B cell (primary cell): ENCODE measurements at regions not wholly inside any gene's neighbourhood (a gene's known extent, or its start where the extent isn't known, plus 50 kb on each side); places are given as distances from the start of the nearest gene placed in this dataset.
"Not testable (repeated sequence)": the region's sequence is repeated elsewhere in the genome, so short reads cannot be mapped to it uniquely, and the experiment has no call there.

Source experiments
- ATAC-seq: fragments of 200-7000 bp; cut with Tn5 transposase; one replicate; pipeline ENCODE4 v1.10.0; 2021; ENCODE audit warnings: low read depth, mild to moderate bottlenecking, moderate number of reproducible peaks, moderate library complexity
- CTCF ChIA-PET: fragments of 350-600 bp; sonication (Branson Sonifier 250); formaldehyde crosslinking; loops from one replicate; lab custom pipeline; 2021; ENCODE audit warnings: antibody characterized with exemption, inconsistent platforms; lab: Charles Lee
- POLR2A ChIA-PET: fragments of 350-600 bp; sonication (Branson Sonifier 250); formaldehyde crosslinking; loops from one replicate; lab custom pipeline; 2021; ENCODE audit warnings: antibody characterized with exemption; lab: Charles Lee
- DNase-seq: peaks from one replicate; pipeline ENCODE4 v3.0.0; 2013
- H2AFZ ChIP-seq: 2 replicates; pipeline ENCODE4 v1.6.1; 2012; ENCODE audit warnings: mild to moderate bottlenecking, low read depth, low read length; ENCODE audit not compliant: insufficient read depth, poor library complexity, severe bottlenecking
- H3K27ac ChIP-seq, 2 donors: 1 replicate in 1 of 2; 2 replicates in 1 of 2; pipeline ENCODE4 v1.5.1; 2012 to 2013; ENCODE audit warnings: low read length in 2 of 2, mild to moderate bottlenecking in 2 of 2, moderate library complexity in 1 of 2
- H3K27me3 ChIP-seq, 4 experiments: fragments of 200-600 bp in 1 of 4; sonication (generic) in 1 of 4; replicated peaks in 1 of 4; 1 replicate in 2 of 4; 2 replicates in 2 of 4; pipeline versions ENCODE4 v1.6.1 to v1.7.0; 2013 to 2016; ENCODE audit warnings: low read length in 3 of 4, mild to moderate bottlenecking in 2 of 4, mixed read lengths in 1 of 4, moderate library complexity in 1 of 4; ENCODE audit not compliant: insufficient read depth in 4 of 4, control insufficient read depth in 3 of 4; ENCODE audit errors: control extremely low read depth in 1 of 4
- H3K36me3 ChIP-seq, 2 experiments: replicated peaks in 1 of 2; 1 replicate in 1 of 2; 2 replicates in 1 of 2; pipeline versions ENCODE4 v1.6.1 to v1.7.1; 2013; ENCODE audit warnings: low read length in 1 of 2; ENCODE audit not compliant: insufficient read depth in 2 of 2, control insufficient read depth in 1 of 2; ENCODE audit errors: control extremely low read depth in 1 of 2, extremely low read depth in 1 of 2
- H3K4me1 ChIP-seq, 2 donors: fragments of 200-600 bp in 1 of 2; sonication (generic) in 1 of 2; 1 replicate in 1 of 2; 2 replicates in 1 of 2; pipeline versions ENCODE4 v1.5.1 to v1.6.1; 2013 to 2017; ENCODE audit warnings: low read length in 2 of 2; ENCODE audit not compliant: control insufficient read depth in 2 of 2, insufficient read depth in 2 of 2
- H3K4me2 ChIP-seq: replicated peaks from 2 replicates; pipeline ENCODE3; 2012; ENCODE audit warnings: mild to moderate bottlenecking, low read depth, low read length; ENCODE audit not compliant: poor library complexity, severe bottlenecking
- H3K4me3 ChIP-seq, 5 experiments: fragments of 200-600 bp in 1 of 5; sonication (generic) in 1 of 5; 1 replicate in 3 of 5; 2 replicates in 2 of 5; pipeline versions ENCODE4 v1.5.1 to v1.7.0; 2011 to 2016; ENCODE audit warnings: low read length in 4 of 5, mild to moderate bottlenecking in 4 of 5, low read depth in 2 of 5, control low read depth in 1 of 5, moderate library complexity in 1 of 5; ENCODE audit not compliant: insufficient read depth in 1 of 5; ENCODE audit errors: control extremely low read depth in 1 of 5, extremely low read depth in 1 of 5
- H3K79me2 ChIP-seq: fragments of 200-600 bp; sonication (generic); one replicate; pipeline ENCODE4 v1.6.0; 2016; ENCODE audit warnings: low read length; ENCODE audit not compliant: control insufficient read depth, insufficient read depth
- H3K9ac ChIP-seq: fragments of 200-600 bp; sonication (generic); 2 replicates; pipeline ENCODE4 v1.6.1; 2017; ENCODE audit warnings: mild to moderate bottlenecking, low read length, moderate library complexity
- H3K9me3 ChIP-seq, 3 donors: one replicate each; pipeline versions ENCODE4 v1.6.1 to v1.7.1; 2013; ENCODE audit warnings: low read length in 2 of 3; ENCODE audit not compliant: control insufficient read depth in 2 of 3, insufficient read depth in 1 of 3; ENCODE audit errors: control extremely low read depth in 1 of 3
- H4K20me1 ChIP-seq: 2 replicates; pipeline ENCODE4 v1.6.0; 2012; ENCODE audit warnings: mild to moderate bottlenecking, low read length; ENCODE audit not compliant: insufficient read depth, control insufficient read depth, poor library complexity, severe bottlenecking
- H3K27ac Mint-ChIP-seq: one replicate; pipeline ENCODE4 v1.8.0; 2021; ENCODE audit warnings: mixed read lengths
- H3K27me3 Mint-ChIP-seq: one replicate; pipeline ENCODE4 v1.8.0; 2021; ENCODE audit warnings: mixed read lengths
- H3K4me1 Mint-ChIP-seq: one replicate; pipeline ENCODE4 v1.8.0; 2021; ENCODE audit warnings: mixed read lengths
- H3K4me3 Mint-ChIP-seq: one replicate; pipeline ENCODE4 v1.8.0; 2021; ENCODE audit warnings: mixed read lengths
- H3K9me3 Mint-ChIP-seq: one replicate; pipeline ENCODE4 v1.8.0; 2022; ENCODE audit warnings: mixed read lengths; ENCODE audit not compliant: insufficient read depth
- EZH2 ChIP-seq: IDR thresholded peaks from 2 replicates; pipeline ENCODE4 v1.6.1; 2012; ENCODE audit warnings: borderline replicate concordance, low read depth, mild to moderate bottlenecking, moderate library complexity, low read length; ENCODE audit not compliant: insufficient read depth, poor library complexity, severe bottlenecking
- WGBS: methylation state at CpG from one replicate; pipeline ENCODE4 v1.1.5; 2013; ENCODE audit warnings: missing lambda C conversion rate; ENCODE audit not compliant: insufficient coverage; 5-methylcytosine and 5-hydroxymethylcytosine counted together
- intact Hi-C: fragments of 100-400 bp; cut with micrococcal nuclease; formaldehyde crosslinking; loops from one replicate; pipeline ENCODE4 v1.10.0; 2022
- TF ChIP-seq, protein P1 (sequence below): fragments of 200-600 bp; IDR thresholded peaks from one replicate; pipeline ENCODE4 v1.8.0; 2022; ENCODE audit warnings: antibody characterized with exemption, mild to moderate bottlenecking

DNA sequence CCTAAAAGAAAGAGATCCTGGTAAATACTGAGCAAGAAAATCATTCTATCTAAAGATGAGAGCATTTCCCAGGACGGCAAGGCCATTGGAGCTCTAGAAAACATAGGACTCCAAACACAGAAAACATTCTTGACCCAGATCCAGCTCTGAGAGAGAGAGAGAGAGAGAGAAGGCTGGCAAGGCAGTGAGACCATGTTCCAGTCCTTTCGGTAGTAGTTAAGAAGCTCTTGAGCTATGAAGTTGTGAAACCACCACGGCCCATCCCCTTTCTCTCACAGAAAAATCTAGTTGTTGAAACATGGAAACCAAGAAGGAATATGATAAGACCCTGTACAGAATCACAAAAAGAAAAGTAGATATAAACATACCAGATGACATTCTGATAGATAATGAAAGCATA, 212.4 kb upstream of the NPSR1 start:
- CTCF ChIA-PET, result no interaction called here
- no peak overlapping the region for H3K4me3 ChIP-seq
- H3K9me3 ChIP-seq, result no peaks in the 10 kb centered on the region
- H3K27me3 Mint-ChIP-seq, result no peaks in the 10 kb centered on the region
- TF ChIP-seq, protein P1, sequence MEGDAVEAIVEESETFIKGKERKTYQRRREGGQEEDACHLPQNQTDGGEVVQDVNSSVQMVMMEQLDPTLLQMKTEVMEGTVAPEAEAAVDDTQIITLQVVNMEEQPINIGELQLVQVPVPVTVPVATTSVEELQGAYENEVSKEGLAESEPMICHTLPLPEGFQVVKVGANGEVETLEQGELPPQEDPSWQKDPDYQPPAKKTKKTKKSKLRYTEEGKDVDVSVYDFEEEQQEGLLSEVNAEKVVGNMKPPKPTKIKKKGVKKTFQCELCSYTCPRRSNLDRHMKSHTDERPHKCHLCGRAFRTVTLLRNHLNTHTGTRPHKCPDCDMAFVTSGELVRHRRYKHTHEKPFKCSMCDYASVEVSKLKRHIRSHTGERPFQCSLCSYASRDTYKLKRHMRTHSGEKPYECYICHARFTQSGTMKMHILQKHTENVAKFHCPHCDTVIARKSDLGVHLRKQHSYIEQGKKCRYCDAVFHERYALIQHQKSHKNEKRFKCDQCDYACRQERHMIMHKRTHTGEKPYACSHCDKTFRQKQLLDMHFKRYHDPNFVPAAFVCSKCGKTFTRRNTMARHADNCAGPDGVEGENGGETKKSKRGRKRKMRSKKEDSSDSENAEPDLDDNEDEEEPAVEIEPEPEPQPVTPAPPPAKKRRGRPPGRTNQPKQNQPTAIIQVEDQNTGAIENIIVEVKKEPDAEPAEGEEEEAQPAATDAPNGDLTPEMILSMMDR, result no peak
- TF ChIP-seq EZH2, result no peak
- no peaks in the 10 kb centered on the region for H4K20me1 ChIP-seq
- no peak overlapping the region for H3K4me2 ChIP-seq
- H3K36me3 ChIP-seq, result no peaks in the 10 kb centered on the region
- no peaks in the 10 kb centered on the region for H3K4me1 ChIP-seq
- WGBS, result no CpG with 5 or more reads among the region's 3 CpGs
- no peak overlapping the region for H3K27ac ChIP-seq
- H3K27ac Mint-ChIP-seq, result no peak overlapping the region
- H3K4me1 Mint-ChIP-seq, result no peaks in the 10 kb centered on the region
- no peak for ATAC-seq
- no peak overlapping the region for H3K9ac ChIP-seq
- DNase-seq, result no peak
- H2AFZ ChIP-seq, result no peak overlapping the region
- no peaks in the 10 kb centered on the region for H3K79me2 ChIP-seq
- intact Hi-C loops, result no loop called here
- no peak overlapping the region for H3K4me3 Mint-ChIP-seq
- POLR2A ChIA-PET, result no interaction called here
- no peaks in the 10 kb centered on the region for H3K27me3 ChIP-seq
- H3K9me3 Mint-ChIP-seq, result peaks cover 5% of the 10 kb centered on the region

DNA sequence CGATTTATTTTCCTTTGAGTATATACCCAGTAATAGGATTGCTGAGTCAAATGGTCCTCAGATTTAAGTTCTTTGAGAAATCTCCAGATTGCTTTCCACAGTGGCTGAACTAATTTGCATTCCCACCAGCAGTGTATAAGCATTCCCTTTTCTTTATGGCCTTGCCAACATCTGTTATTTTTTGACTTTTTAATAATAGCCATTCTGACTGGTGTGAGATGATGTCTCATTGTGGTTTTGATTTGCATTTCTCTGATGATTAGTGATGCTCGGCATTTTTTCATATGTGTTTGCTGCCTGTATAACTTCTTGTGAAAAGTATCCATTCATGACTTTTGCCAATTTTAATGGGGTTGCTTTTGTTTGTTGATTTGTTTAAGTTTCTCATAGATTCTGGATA, 209.5 kb upstream of the NPSR1 start:
- H3K27ac Mint-ChIP-seq, intact Hi-C loops, ATAC-seq, H3K4me3 Mint-ChIP-seq, H3K27ac ChIP-seq, H3K4me2 ChIP-seq, H3K9me3 ChIP-seq, H3K79me2 ChIP-seq, H3K4me1 Mint-ChIP-seq, H3K4me1 ChIP-seq, POLR2A ChIA-PET, H3K36me3 ChIP-seq, H3K27me3 ChIP-seq, H3K27me3 Mint-ChIP-seq, H3K9me3 Mint-ChIP-seq, DNase-seq, H3K4me3 ChIP-seq, H3K9ac ChIP-seq, H4K20me1 ChIP-seq, CTCF ChIA-PET, H2AFZ ChIP-seq: not testable (repeated sequence)
- 43% methylated on average over 1 of the region's 2 CpGs for WGBS
